ENCODE measurements at regions not wholly inside any gene's neighbourhood (a gene's known extent, or its start where the extent isn't known, plus 50 kb on each side); places are given as distances from the start of the nearest gene placed in this dataset.

DNA sequence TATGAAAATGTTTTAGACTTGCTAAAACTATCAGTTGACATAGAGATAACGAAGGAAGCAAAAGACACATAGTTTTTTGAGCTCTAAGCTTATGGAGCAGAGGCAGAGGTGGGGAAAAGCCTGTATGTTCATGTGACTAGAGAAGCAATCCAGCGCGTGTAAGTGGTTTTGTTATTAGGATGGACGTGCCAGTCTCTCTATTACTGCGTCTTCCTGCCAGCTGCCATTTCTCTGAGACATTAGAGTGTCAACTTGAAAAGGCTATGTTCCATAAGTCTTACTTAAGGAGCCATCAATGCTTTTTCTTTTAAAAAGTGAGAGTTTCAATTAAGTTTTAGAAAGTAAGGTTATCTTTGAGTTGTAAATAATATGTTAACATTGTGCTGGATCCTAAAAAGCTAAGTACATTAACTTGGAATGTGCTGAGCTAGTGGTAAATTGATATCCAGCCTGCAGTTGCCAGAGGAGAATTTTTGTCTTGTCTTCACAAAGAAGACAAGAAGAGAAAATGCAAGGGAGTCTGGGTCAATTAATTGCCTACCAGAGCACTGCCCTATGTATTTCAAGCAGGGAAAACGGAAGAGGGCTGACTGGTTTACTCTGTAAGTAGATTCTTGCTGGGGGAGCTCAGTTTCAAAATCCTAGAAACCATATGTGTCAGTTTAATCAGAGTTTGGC is 161.8 kb upstream of the B3GALT2 start:
- DNase-seq (ENCODE audit: low spot score) (no peak), FAIRE-seq (no peak)

DNA sequence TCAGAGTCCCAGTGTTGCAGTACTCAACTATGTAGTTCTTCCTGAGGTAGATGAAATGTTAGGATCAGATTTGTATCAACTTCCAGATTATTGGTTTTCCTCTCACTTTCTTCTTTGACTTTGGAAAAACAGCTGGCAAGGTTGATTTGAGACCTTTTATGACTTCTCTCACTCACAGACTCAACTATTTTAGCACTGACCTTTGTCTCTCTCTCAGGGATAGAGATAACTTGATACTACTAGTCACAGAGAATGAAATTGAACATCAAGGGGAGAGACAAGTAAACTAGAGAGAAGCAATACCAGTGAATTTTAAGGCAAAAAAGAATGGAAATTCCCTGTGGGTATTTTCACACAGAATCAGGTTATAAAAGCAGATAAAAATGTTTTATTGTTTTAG is 159.7 kb upstream of the B3GALT2 start:
- DNase-seq (ENCODE audit: low spot score) = no peak
- FAIRE-seq = no peak

DNA sequence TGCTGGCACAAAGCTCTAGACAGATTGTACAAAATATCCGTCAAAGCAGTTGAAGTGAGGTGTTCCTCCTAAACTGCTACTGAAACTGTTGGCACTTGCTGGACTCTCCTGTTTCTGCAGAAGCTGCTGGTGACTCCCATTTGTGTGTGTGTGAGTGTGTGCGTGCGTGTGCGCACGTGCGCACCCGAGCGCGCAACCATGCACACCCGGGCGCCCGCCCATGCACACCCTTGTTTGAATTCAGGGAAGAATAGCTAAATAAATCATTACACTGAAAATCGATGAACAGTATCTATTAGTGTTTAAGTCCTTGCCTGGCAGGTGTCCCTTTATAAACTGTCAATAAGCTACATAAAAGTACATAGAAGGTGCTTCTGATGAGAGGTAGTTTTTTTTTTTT is 156.4 kb upstream of the B3GALT2 start:
- FAIRE-seq (no peak), DNase-seq (ENCODE audit: low spot score) (no peak)

DNA sequence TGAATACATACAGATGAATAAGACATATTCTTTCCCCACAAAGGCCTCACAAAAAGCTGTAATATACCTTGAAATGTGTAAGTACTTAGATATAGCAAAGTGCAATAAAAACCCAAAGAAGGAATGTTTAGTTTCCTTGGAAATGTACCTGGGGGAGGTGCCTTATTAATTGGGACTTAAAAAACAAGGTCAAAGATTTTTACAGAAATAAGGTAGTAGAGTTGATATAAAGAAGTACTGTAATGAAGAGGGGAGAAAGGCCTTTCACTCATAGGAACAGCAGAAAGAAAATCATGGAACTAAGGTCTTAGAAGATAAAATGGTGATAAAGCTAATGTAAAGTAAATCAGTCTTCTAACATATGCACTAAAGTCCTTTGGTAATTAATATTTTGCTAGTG is 153.9 kb upstream of the B3GALT2 start:
- FAIRE-seq = no peak
- DNase-seq (ENCODE audit: low spot score) = no peak

DNA sequence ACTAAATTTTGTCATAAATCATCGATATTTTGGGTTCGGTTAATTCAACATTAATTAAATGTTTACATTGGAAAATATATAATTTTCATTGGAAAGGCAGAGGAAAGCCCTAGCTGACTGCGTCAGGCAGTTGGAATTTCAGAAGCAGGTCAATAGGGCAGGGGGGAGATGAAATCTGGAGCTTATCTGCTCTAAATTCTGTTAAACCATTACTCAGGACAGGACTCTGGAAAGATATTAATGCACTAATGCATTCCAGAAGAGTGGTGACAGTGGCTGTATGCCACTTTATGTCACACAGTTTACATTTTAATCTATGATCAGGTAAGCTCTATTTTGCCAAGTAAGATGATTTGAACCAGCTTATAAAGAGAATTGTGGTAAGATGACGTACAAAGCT is 153.0 kb upstream of the B3GALT2 start:
- DNase-seq (ENCODE audit: low spot score) (no peak), FAIRE-seq (no peak)

DNA sequence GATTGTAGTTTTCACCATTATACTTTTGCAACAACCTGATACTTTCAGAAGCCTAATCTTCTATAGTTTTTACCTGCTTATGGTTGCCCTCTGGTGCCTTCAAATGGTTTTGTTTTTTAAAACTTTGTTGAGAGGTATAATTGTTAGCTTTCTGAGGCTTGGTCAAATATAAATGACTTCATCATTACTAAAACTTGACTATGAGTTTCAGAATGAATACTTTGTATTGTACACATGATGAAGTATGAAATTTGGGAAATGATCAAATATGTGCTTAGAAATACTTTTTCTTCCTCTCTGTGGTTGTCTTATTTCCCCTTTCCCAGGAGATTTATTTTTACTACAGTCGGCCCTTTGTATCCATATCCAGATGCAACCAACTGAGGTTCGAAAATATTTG is 151.8 kb upstream of the B3GALT2 start:
- DNase-seq (ENCODE audit: low spot score) (no peak), FAIRE-seq (peak; percentile 23)

DNA sequence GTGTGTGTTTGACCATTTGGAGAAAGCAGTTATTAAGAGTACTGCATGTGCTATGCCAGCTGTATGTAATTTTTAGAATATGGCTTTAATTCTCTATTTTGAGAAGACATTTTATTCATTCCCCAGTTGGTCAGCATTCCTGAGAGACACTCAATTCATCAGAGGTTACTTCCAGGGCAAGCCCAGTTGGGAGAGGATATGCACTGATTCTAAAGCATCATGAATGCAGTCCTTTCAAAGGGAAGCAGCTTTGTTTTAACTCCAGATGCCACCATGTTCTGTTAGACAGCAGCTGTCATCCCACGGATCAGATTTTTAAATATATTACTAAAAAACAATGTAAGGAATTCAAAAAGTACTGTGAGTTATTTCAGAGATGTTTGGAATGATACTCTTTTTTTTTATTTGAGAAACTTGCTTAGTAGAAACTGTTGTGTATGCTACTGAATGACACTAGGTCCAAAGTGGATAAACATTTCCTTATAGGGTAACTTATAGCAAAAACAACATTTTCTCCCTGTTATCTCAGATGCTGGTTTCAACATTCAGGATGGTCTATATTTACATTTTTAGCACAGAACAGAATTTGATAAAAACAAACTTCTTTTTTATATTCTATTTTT is 149.5 kb upstream of the B3GALT2 start:
- DNase-seq (ENCODE audit: low spot score) (no peak), FAIRE-seq (no peak)

DNA sequence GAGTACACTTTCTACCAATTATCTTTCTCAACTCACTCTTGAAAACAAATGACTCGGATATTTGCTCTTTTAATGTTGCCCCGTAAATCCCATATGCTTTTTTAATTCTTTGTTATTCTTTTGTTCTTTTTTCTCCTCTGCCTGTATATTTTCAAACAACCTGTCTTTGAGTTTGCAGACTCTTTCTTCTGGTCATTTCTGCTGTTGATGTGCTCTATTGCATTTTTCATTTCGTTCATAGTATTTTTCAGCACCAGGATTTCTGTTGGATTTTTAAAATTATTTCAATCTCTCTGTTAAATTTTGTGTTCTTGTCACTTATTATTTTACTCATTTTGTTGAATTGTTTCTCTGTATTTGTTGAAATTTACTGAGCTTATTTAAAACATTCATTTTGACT is 146.8 kb upstream of the B3GALT2 start:
- DNase-seq (ENCODE audit: low spot score) (no peak), FAIRE-seq (no peak)

DNA sequence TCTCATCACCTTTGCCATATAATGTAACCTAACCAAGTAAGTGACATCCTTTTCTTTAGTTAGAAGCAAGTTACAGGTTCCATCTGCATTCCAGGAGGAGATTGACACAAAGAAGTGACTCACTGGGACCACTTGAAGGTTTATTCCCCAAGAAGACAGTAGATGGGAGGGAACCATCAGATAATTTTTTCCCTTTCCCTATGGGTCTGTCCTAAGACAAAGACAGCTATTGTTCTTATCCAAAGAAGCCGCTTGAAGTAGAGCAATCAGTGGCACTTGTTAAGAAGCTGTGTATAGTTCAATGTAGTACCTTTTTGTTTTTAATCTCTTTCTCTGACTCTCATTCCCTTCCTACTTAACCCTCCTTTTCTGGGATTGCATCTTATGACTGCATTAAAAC is 139.9 kb upstream of the B3GALT2 start:
- no peak for FAIRE-seq
- no peak for DNase-seq (ENCODE audit: low spot score)

GRCh38 chr1:193325771-193326170 is 139.4 kb upstream of the B3GALT2 start:
- DNase-seq (ENCODE audit: low spot score) (peak; percentile 33), FAIRE-seq (no peak)

DNA sequence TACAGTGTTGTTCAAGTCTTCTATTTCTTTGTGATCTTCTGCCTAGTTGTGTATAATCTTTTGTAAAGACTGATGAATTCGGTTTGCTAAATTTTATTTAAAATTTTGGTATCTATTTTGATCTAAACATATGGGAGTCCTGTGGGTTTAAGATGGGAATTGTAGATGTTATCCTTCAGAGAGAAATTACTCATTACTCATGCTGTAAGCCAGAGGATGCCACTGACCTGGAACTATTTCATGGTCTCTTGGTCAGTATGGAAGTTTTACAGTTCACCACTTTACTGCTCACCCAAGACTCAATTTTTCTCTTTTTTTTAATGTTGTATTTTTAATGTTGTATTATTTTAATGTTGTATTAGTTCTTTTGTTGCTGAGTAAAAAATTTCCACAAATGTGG is 138.6 kb upstream of the B3GALT2 start:
- peak; percentile 51 for DNase-seq (ENCODE audit: low spot score)
- FAIRE-seq = peak; percentile 96

DNA sequence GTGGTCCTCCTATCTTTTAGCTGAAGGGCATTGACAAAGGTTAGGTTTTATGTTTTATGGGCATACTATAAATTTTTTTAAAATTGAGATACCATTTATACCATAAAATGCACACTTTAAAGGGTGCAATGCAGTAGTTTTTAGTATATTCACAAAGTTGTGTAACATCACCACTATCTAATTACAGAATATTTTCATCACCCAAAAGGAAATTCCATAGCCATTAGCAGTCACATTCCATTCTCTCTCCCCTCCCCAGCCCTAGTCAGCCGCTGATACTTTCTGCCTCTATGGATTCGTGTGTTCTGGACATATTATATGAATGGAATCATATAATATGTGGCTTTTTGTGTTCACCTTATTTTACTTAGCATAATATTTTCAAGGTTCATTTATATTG is 135.8 kb upstream of the B3GALT2 start:
- FAIRE-seq (peak; percentile 93), DNase-seq (ENCODE audit: low spot score) (peak; percentile 80)

- FAIRE-seq = peak; percentile 87
Measured at GRCh38 chr1:193321242-193321840, 134.9 kb upstream of the B3GALT2 start.

DNA sequence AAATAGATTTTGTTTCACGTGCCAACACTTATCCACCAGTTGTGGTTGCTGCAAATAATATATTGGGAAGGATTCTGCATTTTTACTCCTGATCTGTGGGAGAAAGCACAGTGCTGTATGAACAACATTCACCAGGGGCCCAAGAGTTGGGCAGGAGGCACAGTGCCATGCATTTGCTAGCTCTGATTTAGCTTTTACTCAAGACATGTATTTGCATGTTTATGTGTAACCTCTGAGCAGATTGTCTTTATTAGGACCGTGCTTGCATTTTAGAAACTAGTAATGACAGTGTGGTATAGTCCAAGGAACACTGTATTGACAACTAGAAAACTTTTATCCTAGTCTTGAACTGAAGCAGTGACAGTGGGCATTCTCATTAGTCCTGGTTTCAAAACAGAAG is 133.9 kb upstream of the B3GALT2 start:
- FAIRE-seq (no peak), DNase-seq (ENCODE audit: low spot score) (no peak)

More at GRCh38 chr1:193321242-193321840, 134.9 kb upstream of the B3GALT2 start:
- DNase-seq (ENCODE audit: low spot score) = peak; percentile 57

DNA sequence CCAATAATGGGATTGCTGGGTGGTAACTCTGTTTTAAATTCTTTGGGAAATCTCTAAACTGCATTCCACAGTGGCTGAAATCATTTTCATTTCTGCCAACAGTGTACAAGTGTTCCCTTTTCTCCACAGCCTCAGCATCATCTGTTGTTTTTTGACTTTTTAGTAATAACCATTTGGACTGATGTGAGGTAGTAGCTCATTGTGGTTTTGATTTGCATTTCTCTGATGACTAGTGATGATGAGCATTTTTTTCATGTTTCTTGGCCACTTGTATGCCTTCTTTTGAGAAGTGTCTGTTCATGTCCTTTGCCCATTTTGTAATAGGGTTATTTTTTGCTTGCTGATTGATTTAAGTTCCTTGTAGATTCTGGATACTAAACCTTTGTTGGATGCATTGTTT is 131.9 kb upstream of the B3GALT2 start:
- FAIRE-seq = no peak
- no peak for DNase-seq (ENCODE audit: low spot score)

DNA sequence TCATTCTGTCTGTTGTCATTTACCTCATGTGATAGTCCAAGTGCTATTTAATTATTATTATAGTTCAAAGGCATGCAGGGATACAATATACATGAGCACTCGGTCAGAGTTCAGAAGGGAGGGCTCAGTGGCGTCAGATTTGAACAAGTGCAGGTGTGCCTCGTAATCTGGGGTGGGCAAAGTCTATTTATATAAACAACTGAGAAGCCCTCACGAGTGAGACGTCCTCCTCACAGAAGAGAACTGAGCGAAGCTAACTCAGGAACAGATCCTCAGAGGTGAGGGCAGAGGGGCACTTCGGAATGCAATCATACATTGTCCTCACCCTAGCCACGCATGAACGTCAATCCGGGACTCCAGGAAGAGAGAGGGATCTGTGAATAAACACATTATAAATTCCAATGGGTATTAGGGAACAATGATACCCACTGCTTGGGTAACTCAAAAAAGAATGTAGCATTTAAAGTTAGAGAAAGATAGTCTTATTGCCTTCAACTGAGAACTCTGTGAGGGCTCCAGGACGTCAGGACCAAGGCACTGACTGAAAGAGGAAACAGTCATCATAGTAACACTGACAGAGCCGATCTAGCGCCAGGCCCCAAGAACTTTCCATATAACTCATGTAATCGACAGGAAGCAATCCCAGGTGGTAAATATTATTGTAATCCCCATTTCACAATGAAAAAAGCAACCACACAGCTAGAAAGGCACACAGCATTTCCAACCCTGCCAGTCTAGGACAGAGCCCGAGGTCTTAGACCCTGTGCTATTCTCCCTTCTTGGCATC is 127.1 kb upstream of the B3GALT2 start:
- FAIRE-seq = no peak
- no peak for DNase-seq (ENCODE audit: low spot score)

DNA sequence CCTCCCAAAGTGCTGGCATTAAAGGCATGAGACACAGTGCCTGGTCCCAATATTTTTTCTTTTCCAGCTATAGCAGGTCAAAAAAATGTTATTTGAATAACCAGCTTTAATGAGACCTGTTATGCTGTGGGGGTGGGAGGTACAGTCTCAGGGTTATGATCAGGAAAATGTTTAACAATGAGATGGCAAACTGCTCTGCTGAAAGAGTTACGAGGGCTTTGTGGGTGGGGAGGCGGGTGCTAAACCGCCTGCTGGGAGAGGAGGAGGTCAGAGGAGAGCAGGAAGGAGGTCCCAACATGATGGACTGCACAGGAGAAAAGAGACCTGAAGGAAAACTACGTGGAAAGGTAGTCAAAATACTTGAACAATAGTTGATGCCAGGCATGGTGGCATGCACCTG is 126.0 kb upstream of the B3GALT2 start:
- no peak for DNase-seq (ENCODE audit: low spot score)
- FAIRE-seq = no peak

DNA sequence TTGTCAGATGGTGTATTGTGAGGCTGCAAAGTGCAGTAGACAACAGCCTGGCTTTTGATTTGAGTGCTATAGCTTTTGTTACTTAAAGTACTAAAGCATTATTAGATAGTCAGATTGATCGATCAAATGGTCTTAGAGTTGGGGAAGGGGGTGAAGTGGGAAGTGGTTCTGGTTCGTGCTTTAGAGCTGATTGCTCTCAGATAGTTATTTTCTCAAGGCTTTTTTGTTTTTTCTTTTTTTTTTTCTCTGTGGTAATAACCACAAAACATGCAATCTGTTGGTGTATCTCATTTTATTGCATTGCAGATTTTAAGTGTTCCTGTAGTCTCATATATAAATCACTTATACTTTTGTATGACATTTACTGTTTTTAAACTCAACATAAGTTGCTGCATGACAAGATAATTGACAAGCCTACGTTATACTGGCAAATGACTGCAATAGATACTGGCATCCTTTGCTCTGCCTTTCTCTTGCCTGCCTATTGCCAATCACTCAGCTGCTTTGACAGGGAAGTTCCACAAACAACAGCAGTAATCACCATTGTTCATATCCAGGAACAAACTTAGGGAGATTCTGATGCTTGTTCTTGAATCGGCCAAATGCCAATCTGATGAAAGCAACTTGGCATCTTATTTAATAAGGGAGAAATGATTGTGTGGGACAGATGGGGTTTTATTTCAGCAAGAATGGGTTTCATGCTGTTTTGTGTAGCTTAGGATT is 125.0 kb upstream of the B3GALT2 start:
- FAIRE-seq (no peak), DNase-seq (ENCODE audit: low spot score) (no peak)

- no peak for FAIRE-seq
- no peak for DNase-seq (ENCODE audit: low spot score)
Measured at GRCh38 chr1:193310564-193310963, 124.2 kb upstream of the B3GALT2 start.

DNA sequence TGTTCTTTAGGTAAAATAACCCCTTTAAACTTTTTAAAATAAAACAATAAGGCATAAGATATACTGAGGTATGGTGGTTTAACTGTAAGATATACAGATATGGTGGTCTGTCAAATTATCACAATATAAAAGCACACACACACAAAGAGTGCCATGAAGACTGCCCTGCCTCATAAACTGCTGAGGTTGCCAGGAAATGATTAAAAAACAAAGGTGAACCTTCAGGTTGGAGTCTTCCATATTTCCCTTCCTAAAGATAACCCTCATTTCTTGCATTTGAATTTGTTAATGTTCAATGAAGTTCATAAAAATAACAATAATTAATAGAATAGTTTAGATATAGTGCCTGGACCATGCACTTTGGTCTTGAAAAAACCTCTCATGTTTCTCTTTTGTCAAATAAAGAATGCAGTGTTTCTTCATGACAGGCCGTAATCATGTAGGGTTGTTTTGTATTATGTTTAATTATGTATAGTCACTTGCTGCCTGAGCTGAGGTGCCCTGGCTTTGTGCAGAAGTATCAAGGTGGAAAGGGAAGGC is 123.6 kb upstream of the B3GALT2 start:
- FAIRE-seq (no peak), DNase-seq (ENCODE audit: low spot score) (no peak)

DNA sequence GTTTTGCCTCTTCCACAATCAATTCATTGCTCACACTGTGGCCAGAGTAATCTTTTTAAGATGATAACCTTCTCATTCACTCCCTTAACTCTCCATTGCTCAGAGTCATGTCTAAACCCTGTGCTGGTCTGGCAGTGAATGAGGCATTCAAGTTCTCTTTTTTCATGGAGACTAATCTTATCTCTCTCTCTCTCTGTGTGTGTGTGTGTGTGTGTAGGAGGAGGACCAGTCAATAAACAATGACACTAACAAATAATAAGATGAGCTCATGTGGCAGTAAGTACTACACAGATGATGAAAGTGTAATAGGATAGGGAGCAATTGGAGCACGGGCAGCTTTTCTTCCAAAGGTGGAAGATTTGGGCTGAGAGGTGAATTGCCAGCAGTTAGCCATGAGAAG is 122.0 kb upstream of the B3GALT2 start:
- no peak for FAIRE-seq
- DNase-seq (ENCODE audit: low spot score) = no peak

Measured in RCC 7860 (cell line).